HL-60/S4 treated with retinoic acid at 250 ng/mL for 4 days and 3 days (cell line): ENCODE measurements at regions not wholly inside any gene's neighbourhood (a gene's known extent, or its start where the extent isn't known, plus 50 kb on each side); places are given as distances from the start of the nearest gene placed in this dataset.

ENCODE experiments used
- in situ Hi-C: fragments of 300-500 bp; cut with MboI; formaldehyde crosslinking; loops from 2 replicates; pipeline ENCODE4 v1.7.0; 2022; ENCODE audit warnings: low sequenced_read_pairs

GRCh38 chr20:24277196-24277595, 192.2 kb upstream of the SYNDIG1 start:
- in situ Hi-C loops = no loop called here

- in situ Hi-C loops = no loop called here
Measured at GRCh38 chr20:24275946-24276705, 193.3 kb upstream of the SYNDIG1 start.

- in situ Hi-C loops = no loop called here
Measured at GRCh38 chr20:24273251-24273650, 196.2 kb upstream of the SYNDIG1 start.

- in situ Hi-C loops = no loop called here
Measured at GRCh38 chr20:24261351-24261750, 208.1 kb upstream of the SYNDIG1 start.

GRCh38 chr20:24257171-24257570, 212.3 kb upstream of the SYNDIG1 start:
- in situ Hi-C loops = no loop called here

GRCh38 chr20:24256307-24256706, 213.1 kb upstream of the SYNDIG1 start:
- in situ Hi-C loops = no loop called here

GRCh38 chr20:24254480-24254879, 214.9 kb upstream of the SYNDIG1 start:
- in situ Hi-C loops = no loop called here

GRCh38 chr20:24253321-24253720, 216.1 kb upstream of the SYNDIG1 start:
- in situ Hi-C loops = no loop called here

GRCh38 chr20:24245094-24245493, 224.3 kb upstream of the SYNDIG1 start:
- in situ Hi-C loops = no loop called here

- in situ Hi-C loops = no loop called here
Measured at GRCh38 chr20:24242763-24243162, 226.7 kb upstream of the SYNDIG1 start.

- in situ Hi-C loops = no loop called here
Measured at GRCh38 chr20:24241466-24241865, 228.0 kb upstream of the SYNDIG1 start.

GRCh38 chr20:24236963-24237362, 232.5 kb upstream of the SYNDIG1 start:
- in situ Hi-C loops = no loop called here

GRCh38 chr20:24236201-24236600, 233.2 kb upstream of the SYNDIG1 start:
- in situ Hi-C loops = no loop called here

- in situ Hi-C loops = no loop called here
Measured at GRCh38 chr20:24235296-24236175, 233.9 kb upstream of the SYNDIG1 start.

- in situ Hi-C loops = no loop called here
Measured at GRCh38 chr20:24227600-24227999, 239.0 kb upstream of the GGTLC1 start.

GRCh38 chr20:24212494-24212893, 223.9 kb upstream of the GGTLC1 start:
- in situ Hi-C loops = no loop called here

- in situ Hi-C loops = no loop called here
Measured at GRCh38 chr20:24211972-24212371, 223.4 kb upstream of the GGTLC1 start.

- in situ Hi-C loops = no loop called here
Measured at GRCh38 chr20:24210356-24210755, 221.8 kb upstream of the GGTLC1 start.

GRCh38 chr20:24208652-24209051, 220.1 kb upstream of the GGTLC1 start:
- in situ Hi-C loops = no loop called here

- in situ Hi-C loops = no loop called here
Measured at GRCh38 chr20:24207803-24208300, 219.3 kb upstream of the GGTLC1 start.

GRCh38 chr20:24206995-24207394, 218.4 kb upstream of the GGTLC1 start:
- in situ Hi-C loops = no loop called here
